Endothelial cell (in vitro differentiated cells): ENCODE measurements at regions not wholly inside any gene's neighbourhood (a gene's known extent, or its start where the extent isn't known, plus 50 kb on each side); places are given as distances from the start of the nearest gene placed in this dataset.
"Not testable (repeated sequence)": the region's sequence is repeated elsewhere in the genome, so short reads cannot be mapped to it uniquely, and the experiment has no call there.

Source experiments
- DNase-seq: peaks from one replicate; pipeline ENCODE4 v3.0.0; 2021; ENCODE audit warnings: low spot score
- H3K27ac Mint-ChIP-seq: one replicate; pipeline ENCODE4 v1.8.0; 2021; ENCODE audit warnings: mixed read lengths, inconsistent platforms; ENCODE audit not compliant: unreplicated experiment
- H3K27me3 Mint-ChIP-seq: one replicate; pipeline ENCODE4 v1.8.0; 2021; ENCODE audit warnings: mild to moderate bottlenecking, moderate library complexity, mixed read lengths, inconsistent platforms; ENCODE audit not compliant: unreplicated experiment
- H3K36me3 Mint-ChIP-seq: one replicate; pipeline ENCODE4 v1.8.0; 2021; ENCODE audit warnings: mild to moderate bottlenecking, low read depth, mixed read lengths, inconsistent platforms; ENCODE audit not compliant: unreplicated experiment
- H3K4me1 Mint-ChIP-seq: one replicate; pipeline ENCODE4 v1.8.0; 2021; ENCODE audit warnings: mild to moderate bottlenecking, mixed read lengths, inconsistent platforms; ENCODE audit not compliant: unreplicated experiment
- H3K4me3 Mint-ChIP-seq: one replicate; pipeline ENCODE4 v1.8.0; 2021; ENCODE audit warnings: mild to moderate bottlenecking, mixed read lengths, inconsistent platforms; ENCODE audit not compliant: unreplicated experiment
- H3K9me3 Mint-ChIP-seq: one replicate; pipeline ENCODE4 v1.8.0; 2021; ENCODE audit warnings: mixed read lengths, inconsistent platforms; ENCODE audit not compliant: unreplicated experiment
- TF ChIP-seq, protein P1 (sequence below): fragments of 200-600 bp; sonication (generic); IDR thresholded peaks from one replicate; pipeline ENCODE4 v1.5.0; 2021; ENCODE audit warnings: antibody characterized with exemption; ENCODE audit not compliant: unreplicated experiment

DNA sequence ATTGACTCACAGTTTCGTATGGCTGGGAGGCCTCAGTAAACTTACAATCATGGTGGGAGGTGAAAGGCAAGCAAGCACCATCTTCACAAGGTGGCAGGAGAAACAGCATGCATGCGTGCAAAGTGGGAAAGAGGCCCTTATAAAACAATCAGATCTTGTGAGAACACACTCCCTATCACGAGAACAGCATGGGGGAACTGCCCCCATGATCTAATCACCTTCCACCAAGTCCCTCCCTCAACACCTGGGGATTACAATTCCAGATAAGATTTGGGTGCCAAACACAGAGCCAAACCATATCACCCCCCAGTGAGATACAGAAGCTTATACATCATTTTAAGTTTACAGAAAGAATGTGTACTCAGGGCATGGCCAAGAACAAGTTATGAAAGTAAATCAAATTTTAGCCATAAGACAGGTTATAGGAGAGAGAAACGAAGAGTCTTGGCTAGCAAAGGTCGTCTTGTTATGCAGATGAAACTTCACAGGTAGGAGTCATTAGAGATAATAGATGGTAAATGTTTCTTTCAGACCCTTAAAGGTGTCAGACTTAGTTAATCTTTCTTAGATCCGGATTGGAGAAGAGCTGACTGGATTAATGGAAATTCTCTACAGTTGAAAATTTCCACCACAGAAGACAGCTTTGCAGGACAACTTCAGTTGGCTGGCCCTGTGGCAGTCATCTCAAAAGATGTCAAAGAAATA lies 79.8 kb upstream of the SEL1L start:
- Mint-ChIP-seq H3K4me1 (no peaks in the 10 kb centered on the region), H3K27me3 (peaks cover 1% of the 10 kb centered on the region), H3K9me3 (no peaks in the 10 kb centered on the region), H3K36me3 (no peaks in the 10 kb centered on the region), H3K27ac (no peak overlapping the region), H3K4me3 (no peak overlapping the region)
- TF ChIP-seq, protein P1, sequence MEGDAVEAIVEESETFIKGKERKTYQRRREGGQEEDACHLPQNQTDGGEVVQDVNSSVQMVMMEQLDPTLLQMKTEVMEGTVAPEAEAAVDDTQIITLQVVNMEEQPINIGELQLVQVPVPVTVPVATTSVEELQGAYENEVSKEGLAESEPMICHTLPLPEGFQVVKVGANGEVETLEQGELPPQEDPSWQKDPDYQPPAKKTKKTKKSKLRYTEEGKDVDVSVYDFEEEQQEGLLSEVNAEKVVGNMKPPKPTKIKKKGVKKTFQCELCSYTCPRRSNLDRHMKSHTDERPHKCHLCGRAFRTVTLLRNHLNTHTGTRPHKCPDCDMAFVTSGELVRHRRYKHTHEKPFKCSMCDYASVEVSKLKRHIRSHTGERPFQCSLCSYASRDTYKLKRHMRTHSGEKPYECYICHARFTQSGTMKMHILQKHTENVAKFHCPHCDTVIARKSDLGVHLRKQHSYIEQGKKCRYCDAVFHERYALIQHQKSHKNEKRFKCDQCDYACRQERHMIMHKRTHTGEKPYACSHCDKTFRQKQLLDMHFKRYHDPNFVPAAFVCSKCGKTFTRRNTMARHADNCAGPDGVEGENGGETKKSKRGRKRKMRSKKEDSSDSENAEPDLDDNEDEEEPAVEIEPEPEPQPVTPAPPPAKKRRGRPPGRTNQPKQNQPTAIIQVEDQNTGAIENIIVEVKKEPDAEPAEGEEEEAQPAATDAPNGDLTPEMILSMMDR, result no peak
- DNase-seq, result no peak

DNA sequence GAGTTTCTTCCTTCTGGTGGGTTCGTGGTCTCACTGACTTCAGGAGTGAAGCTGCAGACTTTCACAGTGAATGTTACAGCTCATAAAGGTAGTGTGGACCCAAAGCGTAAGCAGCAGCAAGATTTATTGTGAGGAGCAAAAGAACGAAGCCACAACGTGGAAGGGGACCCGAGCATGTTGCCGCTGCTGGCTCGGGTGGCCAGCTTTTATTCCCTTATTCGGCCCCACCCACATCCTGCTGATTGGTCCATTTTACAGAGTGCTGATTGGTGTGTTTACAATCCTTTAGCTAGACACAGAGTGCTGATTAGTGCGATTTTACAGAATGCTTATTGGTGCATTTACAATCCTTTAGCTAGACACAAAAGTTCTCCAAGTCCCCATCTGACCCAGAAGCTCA lies 80.6 kb upstream of the SEL1L start:
- DNase-seq, H3K4me3 Mint-ChIP-seq, H3K9me3 Mint-ChIP-seq, H3K27ac Mint-ChIP-seq, H3K36me3 Mint-ChIP-seq, H3K27me3 Mint-ChIP-seq, H3K4me1 Mint-ChIP-seq: not testable (repeated sequence)

DNA sequence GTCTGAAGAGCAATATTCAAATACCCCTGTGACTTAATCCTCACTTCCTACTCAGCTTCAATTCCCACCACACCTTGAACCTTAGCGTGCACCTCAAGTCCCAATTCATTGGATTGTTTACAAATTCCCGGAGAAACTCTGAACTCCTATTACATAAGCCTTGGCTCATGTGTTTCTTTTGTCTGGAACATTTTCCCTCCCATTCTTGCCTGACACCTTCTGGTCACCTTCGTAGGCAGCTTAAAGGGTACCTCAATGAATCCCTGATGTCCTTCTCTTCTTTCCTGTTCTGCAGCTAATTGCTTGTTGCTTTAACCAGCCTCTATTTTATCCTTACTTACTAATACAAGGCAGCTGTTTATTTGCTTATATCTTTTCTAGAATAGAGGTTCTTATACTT lies 85.0 kb upstream of the SEL1L start:
- TF ChIP-seq, protein P1, result no peak
- no peaks in the 10 kb centered on the region for H3K9me3 Mint-ChIP-seq
- no peak overlapping the region for H3K4me3 Mint-ChIP-seq

DNA sequence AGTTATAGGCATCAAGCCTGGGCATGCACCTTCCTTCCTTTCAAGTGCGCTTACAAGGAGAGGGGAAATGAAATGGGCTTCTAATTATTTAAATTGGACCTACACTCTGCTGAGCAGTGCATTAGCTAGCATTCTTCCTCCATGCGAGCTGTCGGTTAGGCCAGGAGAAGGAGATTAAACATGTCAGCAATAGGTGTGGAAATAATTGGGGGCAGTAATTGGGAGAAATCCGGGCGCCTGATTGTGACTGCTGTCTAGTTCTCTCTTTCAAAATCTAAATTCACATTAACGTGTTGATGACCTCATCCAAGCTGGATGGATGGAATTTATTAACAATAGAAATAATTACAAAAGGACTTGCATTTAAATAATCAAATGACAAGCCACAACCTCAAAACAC lies 86.2 kb upstream of the SEL1L start:
- Mint-ChIP-seq H3K4me3 (no peak overlapping the region), H3K27ac (no peak overlapping the region), H3K36me3 (peaks cover 4% of the 10 kb centered on the region), H3K9me3 (no peaks in the 10 kb centered on the region), H3K4me1 (no peaks in the 10 kb centered on the region), H3K27me3 (peaks cover 4% of the 10 kb centered on the region)
- no peak for DNase-seq
- TF ChIP-seq, protein P1, result no peak

More for the DNA sequence above, 85.0 kb upstream of the SEL1L start:
- no peaks in the 10 kb centered on the region for H3K27me3 Mint-ChIP-seq
- H3K36me3 Mint-ChIP-seq, result no peaks in the 10 kb centered on the region
- H3K27ac Mint-ChIP-seq, result no peak overlapping the region
- H3K4me1 Mint-ChIP-seq, result no peaks in the 10 kb centered on the region
- DNase-seq, result no peak

- not testable (repeated sequence) for H3K27me3 Mint-ChIP-seq, H3K4me1 Mint-ChIP-seq, H3K36me3 Mint-ChIP-seq, H3K4me3 Mint-ChIP-seq, DNase-seq, H3K9me3 Mint-ChIP-seq, H3K27ac Mint-ChIP-seq
Measured at GRCh38 chr14:81623771-81624396, 90.2 kb upstream of the SEL1L start.

GRCh38 chr14:81625343-81625742 lies 91.7 kb upstream of the SEL1L start:
- Mint-ChIP-seq H3K36me3 (peaks cover 4% of the 10 kb centered on the region), H3K9me3 (no peaks in the 10 kb centered on the region)

More at GRCh38 chr14:81625343-81625742, 91.7 kb upstream of the SEL1L start:
- TF ChIP-seq, protein P1, result no peak
- no peaks in the 10 kb centered on the region for H3K4me1 Mint-ChIP-seq
- no peak for DNase-seq
- H3K27me3 Mint-ChIP-seq, result peaks cover 4% of the 10 kb centered on the region
- H3K4me3 Mint-ChIP-seq, result no peak overlapping the region
- no peak overlapping the region for H3K27ac Mint-ChIP-seq
